ENCODE measurements at regions not wholly inside any gene's neighbourhood (a gene's known extent, or its start where the extent isn't known, plus 50 kb on each side); places are given as distances from the start of the nearest gene placed in this dataset.

GRCh38 chr21:31489726-31490125 is 145.7 kb upstream of the TIAM1 start:
- TF ChIP-seq, protein P1, sequence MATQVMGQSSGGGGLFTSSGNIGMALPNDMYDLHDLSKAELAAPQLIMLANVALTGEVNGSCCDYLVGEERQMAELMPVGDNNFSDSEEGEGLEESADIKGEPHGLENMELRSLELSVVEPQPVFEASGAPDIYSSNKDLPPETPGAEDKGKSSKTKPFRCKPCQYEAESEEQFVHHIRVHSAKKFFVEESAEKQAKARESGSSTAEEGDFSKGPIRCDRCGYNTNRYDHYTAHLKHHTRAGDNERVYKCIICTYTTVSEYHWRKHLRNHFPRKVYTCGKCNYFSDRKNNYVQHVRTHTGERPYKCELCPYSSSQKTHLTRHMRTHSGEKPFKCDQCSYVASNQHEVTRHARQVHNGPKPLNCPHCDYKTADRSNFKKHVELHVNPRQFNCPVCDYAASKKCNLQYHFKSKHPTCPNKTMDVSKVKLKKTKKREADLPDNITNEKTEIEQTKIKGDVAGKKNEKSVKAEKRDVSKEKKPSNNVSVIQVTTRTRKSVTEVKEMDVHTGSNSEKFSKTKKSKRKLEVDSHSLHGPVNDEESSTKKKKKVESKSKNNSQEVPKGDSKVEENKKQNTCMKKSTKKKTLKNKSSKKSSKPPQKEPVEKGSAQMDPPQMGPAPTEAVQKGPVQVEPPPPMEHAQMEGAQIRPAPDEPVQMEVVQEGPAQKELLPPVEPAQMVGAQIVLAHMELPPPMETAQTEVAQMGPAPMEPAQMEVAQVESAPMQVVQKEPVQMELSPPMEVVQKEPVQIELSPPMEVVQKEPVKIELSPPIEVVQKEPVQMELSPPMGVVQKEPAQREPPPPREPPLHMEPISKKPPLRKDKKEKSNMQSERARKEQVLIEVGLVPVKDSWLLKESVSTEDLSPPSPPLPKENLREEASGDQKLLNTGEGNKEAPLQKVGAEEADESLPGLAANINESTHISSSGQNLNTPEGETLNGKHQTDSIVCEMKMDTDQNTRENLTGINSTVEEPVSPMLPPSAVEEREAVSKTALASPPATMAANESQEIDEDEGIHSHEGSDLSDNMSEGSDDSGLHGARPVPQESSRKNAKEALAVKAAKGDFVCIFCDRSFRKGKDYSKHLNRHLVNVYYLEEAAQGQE (IDR thresholded peaks at IDR 0.05; ENCODE audit: insufficient read depth in 1 of 2, low read depth in 2 of 2, low read length in 2 of 2): no peak
- no peak for TF ChIP-seq FOXP2 (optimal IDR thresholded peaks at IDR 0.05; ENCODE audit: borderline replicate concordance, extremely low read depth, extremely low read length, insufficient read depth)
- TF ChIP-seq POLR2AphosphoS5 (IDR thresholded peaks at IDR 0.05; ENCODE audit: low read depth, low read length): no peak
- TF ChIP-seq TAF1 (IDR thresholded peaks at IDR 0.05; ENCODE audit: borderline replicate concordance, insufficient read depth, low read length): no peak
- no peak for TF ChIP-seq SIN3A (IDR thresholded peaks at IDR 0.05; ENCODE audit: borderline replicate concordance, insufficient read depth, low read length)

DNA sequence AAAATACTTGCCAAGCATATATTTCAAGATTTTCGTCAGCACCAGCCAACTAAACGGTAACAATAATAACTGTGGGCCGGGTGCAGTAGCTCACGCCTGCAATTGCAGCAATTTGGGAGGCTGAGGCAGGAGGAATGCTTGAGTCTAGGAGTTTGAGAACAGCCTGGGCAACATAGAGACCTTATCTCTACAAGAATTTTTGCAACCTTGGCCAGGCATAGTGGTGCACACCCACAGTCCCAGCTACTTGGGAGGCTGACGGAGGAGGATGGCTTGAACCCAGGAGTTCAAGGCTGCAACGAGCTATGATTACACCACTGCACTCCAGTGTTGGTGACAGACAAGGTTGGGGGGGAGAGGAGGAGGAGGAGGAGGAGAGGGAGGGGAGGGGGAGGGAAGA is 145.0 kb upstream of the TIAM1 start:
- TF ChIP-seq TAF1 (IDR thresholded peaks at IDR 0.05; ENCODE audit: borderline replicate concordance, insufficient read depth, low read length): no peak
- TF ChIP-seq SIN3A (IDR thresholded peaks at IDR 0.05; ENCODE audit: borderline replicate concordance, insufficient read depth, low read length): no peak
- TF ChIP-seq, protein P1 (IDR thresholded peaks at IDR 0.05; ENCODE audit: insufficient read depth in 1 of 2, low read depth in 2 of 2, low read length in 2 of 2): no peak
- TF ChIP-seq FOXP2 (optimal IDR thresholded peaks at IDR 0.05; ENCODE audit: borderline replicate concordance, extremely low read depth, extremely low read length, insufficient read depth): no peak
- TF ChIP-seq POLR2AphosphoS5 (IDR thresholded peaks at IDR 0.05; ENCODE audit: low read depth, low read length): no peak

DNA sequence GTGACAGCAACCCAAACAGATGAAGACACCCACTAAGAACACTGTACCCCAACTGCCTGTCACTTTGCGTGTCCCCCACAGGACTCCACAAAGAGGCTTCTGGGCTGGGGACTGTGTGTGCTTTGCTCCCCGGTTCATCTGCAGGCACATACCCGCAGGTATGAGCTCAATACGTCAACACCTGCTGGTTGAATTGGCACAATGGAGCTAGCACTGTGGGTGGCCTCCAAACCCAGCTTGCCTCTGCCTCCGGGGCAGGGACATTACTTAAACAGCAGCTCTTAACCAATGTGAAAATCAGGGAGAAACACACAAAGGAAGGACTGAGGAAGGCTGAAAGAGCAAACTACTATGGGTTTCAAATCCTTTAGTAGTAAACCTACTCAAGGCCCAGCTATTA is 140.2 kb upstream of the TIAM1 start:
- no peak for TF ChIP-seq TAF1 (IDR thresholded peaks at IDR 0.05; ENCODE audit: borderline replicate concordance, insufficient read depth, low read length)
- TF ChIP-seq SIN3A (IDR thresholded peaks at IDR 0.05; ENCODE audit: borderline replicate concordance, insufficient read depth, low read length): no peak
- no peak for TF ChIP-seq FOXP2 (optimal IDR thresholded peaks at IDR 0.05; ENCODE audit: borderline replicate concordance, extremely low read depth, extremely low read length, insufficient read depth)
- TF ChIP-seq POLR2AphosphoS5 (IDR thresholded peaks at IDR 0.05; ENCODE audit: low read depth, low read length): no peak
- TF ChIP-seq, protein P1 (IDR thresholded peaks at IDR 0.05; ENCODE audit: insufficient read depth in 1 of 2, low read depth in 2 of 2, low read length in 2 of 2): no peak

DNA sequence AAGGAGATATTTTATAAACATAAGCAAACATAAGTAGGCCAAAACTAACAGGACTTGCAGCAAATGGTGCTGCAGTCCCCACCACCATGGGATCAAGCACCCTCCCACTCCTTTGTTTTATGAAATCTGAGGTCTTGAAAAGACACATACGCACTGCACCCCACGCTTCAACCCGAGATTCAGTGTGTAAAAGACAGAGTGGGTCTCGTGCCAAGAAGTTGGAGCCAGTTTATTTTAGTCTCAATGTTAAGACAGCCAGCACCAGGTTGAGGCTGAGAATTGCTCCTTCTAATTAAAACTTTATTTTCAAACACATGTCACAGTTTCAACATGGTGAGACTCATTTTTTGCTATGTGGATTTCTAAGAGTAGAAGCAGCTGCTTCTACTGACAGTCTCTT is 139.1 kb upstream of the TIAM1 start:
- TF ChIP-seq, protein P1 (IDR thresholded peaks at IDR 0.05; ENCODE audit: insufficient read depth in 1 of 2, low read depth in 2 of 2, low read length in 2 of 2): no peak
- TF ChIP-seq SIN3A (IDR thresholded peaks at IDR 0.05; ENCODE audit: borderline replicate concordance, insufficient read depth, low read length) (no peak), FOXP2 (optimal IDR thresholded peaks at IDR 0.05; ENCODE audit: borderline replicate concordance, extremely low read depth, extremely low read length, insufficient read depth) (no peak), POLR2AphosphoS5 (IDR thresholded peaks at IDR 0.05; ENCODE audit: low read depth, low read length) (no peak), TAF1 (IDR thresholded peaks at IDR 0.05; ENCODE audit: borderline replicate concordance, insufficient read depth, low read length) (no peak)

- TF ChIP-seq SIN3A (IDR thresholded peaks at IDR 0.05; ENCODE audit: borderline replicate concordance, insufficient read depth, low read length) (no peak), FOXP2 (optimal IDR thresholded peaks at IDR 0.05; ENCODE audit: borderline replicate concordance, extremely low read depth, extremely low read length, insufficient read depth) (no peak), TAF1 (IDR thresholded peaks at IDR 0.05; ENCODE audit: borderline replicate concordance, insufficient read depth, low read length) (no peak), POLR2AphosphoS5 (IDR thresholded peaks at IDR 0.05; ENCODE audit: low read depth, low read length) (no peak)
- TF ChIP-seq, protein P1 (IDR thresholded peaks at IDR 0.05; ENCODE audit: insufficient read depth in 1 of 2, low read depth in 2 of 2, low read length in 2 of 2): no peak
These were observed 138.4 kb upstream of the TIAM1 start for GRCh38 chr21:31482460-31482859.

Measured in PFSK-1 (cell line).